H1 (cell line): ENCODE measurements at regions not wholly inside any gene's neighbourhood (a gene's known extent, or its start where the extent isn't known, plus 50 kb on each side); places are given as distances from the start of the nearest gene placed in this dataset.

Experiments used
- CTCF ChIA-PET: fragments of 300-600 bp; sonication (Branson Sonifier 250); formaldehyde crosslinking; loops from one replicate; lab custom pipeline; 2021; ENCODE audit not compliant: partially characterized antibody; lab: Charles Lee
- POLR2A ChIA-PET: fragments of 300-600 bp; sonication (Branson Sonifier 250); formaldehyde crosslinking; loops from one replicate; lab custom pipeline; 2021; ENCODE audit warnings: inconsistent platforms; ENCODE audit not compliant: partially characterized antibody; lab: Charles Lee
- DNase-seq, 2 experiments: peaks; one replicate each; pipeline versions ENCODE4 v3.0.0 to v3.0.0-alpha.2; 2010 to 2022; ENCODE audit warnings: low spot score in 2 of 2, low read depth in 1 of 2, mixed read lengths in 1 of 2
- FAIRE-seq: peaks from 2 replicates; lab custom pipeline; 2011; peaks lifted over from hg19 to GRCh38; lab: Jason Lieb, UNC
- H2AFZ ChIP-seq: 2 replicates; pipeline ENCODE4 v1.8.1; 2012; ENCODE audit warnings: low read length, inconsistent platforms
- H2AK5ac ChIP-seq: 2 replicates; pipeline ENCODE4 v1.6.1; 2013; ENCODE audit warnings: low read depth, low read length
- H2BK120ac ChIP-seq: replicated peaks from 2 replicates; pipeline ENCODE3; 2013; ENCODE audit warnings: low read depth, low read length, inconsistent platforms
- H2BK12ac ChIP-seq: 2 replicates; pipeline ENCODE4 v1.6.1; 2013; ENCODE audit warnings: low read depth, low read length
- H2BK15ac ChIP-seq: 2 replicates; pipeline ENCODE4 v1.6.1; 2013; ENCODE audit warnings: low read length
- H2BK20ac ChIP-seq: 2 replicates; pipeline ENCODE4 v1.6.1; 2013; ENCODE audit warnings: low read length
- H2BK5ac ChIP-seq: 2 replicates; pipeline ENCODE4 v1.6.1; 2013; ENCODE audit warnings: low read depth, low read length
- H3K14ac ChIP-seq: 2 replicates; pipeline ENCODE4 v1.6.1; 2013; ENCODE audit warnings: inconsistent platforms; ENCODE audit not compliant: insufficient read length
- H3K18ac ChIP-seq: 2 replicates; pipeline ENCODE4 v1.6.1; 2013; ENCODE audit warnings: low read length; ENCODE audit errors: extremely low read depth
- H3K23ac ChIP-seq: 2 replicates; pipeline ENCODE4 v1.6.1; 2013; ENCODE audit warnings: inconsistent platforms; ENCODE audit not compliant: insufficient read length
- H3K23me2 ChIP-seq: 2 replicates; pipeline ENCODE4 v1.6.1; 2013; ENCODE audit warnings: low read depth, low read length
- H3K27ac ChIP-seq: 2 replicates; pipeline ENCODE4 v1.6.1; 2011; ENCODE audit warnings: low read depth, low read length, inconsistent platforms
- H3K27me3 ChIP-seq, 4 experiments: replicated peaks in 1 of 4; 1 replicate in 1 of 4; 2 replicates in 3 of 4; pipeline versions ENCODE4 v1.6.1 to v1.8.1; 2011 to 2013; ENCODE audit warnings: low read length in 3 of 4, mild to moderate bottlenecking in 3 of 4, inconsistent platforms in 2 of 4, mixed read lengths in 2 of 4, moderate library complexity in 1 of 4; ENCODE audit not compliant: control insufficient read depth in 3 of 4, insufficient read depth in 3 of 4; ENCODE audit errors: extremely low read depth in 1 of 4
- H3K36me3 ChIP-seq, 4 experiments: 2 replicates each; pipeline versions ENCODE4 v1.6.1 to v1.8.1; 2011 to 2013; ENCODE audit warnings: mild to moderate bottlenecking in 4 of 4, low read length in 3 of 4, moderate library complexity in 2 of 4, control low read depth in 1 of 4, inconsistent platforms in 1 of 4; ENCODE audit not compliant: insufficient read depth in 4 of 4, control insufficient read depth in 2 of 4
- H3K4ac ChIP-seq: replicated peaks from 2 replicates; pipeline ENCODE3; 2013; ENCODE audit warnings: low read length, low read depth, mixed read lengths, inconsistent platforms; ENCODE audit not compliant: insufficient read length
- H3K4me1 ChIP-seq, 4 experiments: replicated peaks in 1 of 4; 1 replicate in 1 of 4; 2 replicates in 3 of 4; pipeline versions ENCODE4 v1.6.1 to v1.8.1; 2011 to 2013; ENCODE audit warnings: low read length in 3 of 4, inconsistent platforms in 2 of 4, mixed read lengths in 1 of 4; ENCODE audit not compliant: insufficient read depth in 4 of 4, control insufficient read depth in 3 of 4
- H3K4me2 ChIP-seq, 2 experiments: 2 replicates each; pipeline versions ENCODE4 v1.6.1 to v1.8.1; 2011 to 2013; ENCODE audit warnings: low read depth in 2 of 2, low read length in 2 of 2, control low read depth in 1 of 2, inconsistent platforms in 1 of 2, mild to moderate bottlenecking in 1 of 2; ENCODE audit not compliant: insufficient read depth in 1 of 2
- H3K4me3 ChIP-seq, 4 experiments: fragments of 200-600, 300-600 bp in 1 of 4; sonication (generic), shearing (Covaris generic), sonication (Bioruptor Twin) in 1 of 4; 2 replicates each; pipeline versions ENCODE4 v1.5.1 to v1.8.1; 2011 to 2016; ENCODE audit warnings: low read length in 4 of 4, low read depth in 3 of 4, control low read depth in 2 of 4, inconsistent platforms in 2 of 4, mild to moderate bottlenecking in 2 of 4, mixed read lengths in 1 of 4, moderate library complexity in 1 of 4; ENCODE audit not compliant: insufficient read depth in 2 of 4; ENCODE audit errors: extremely low read depth in 1 of 4
- H3K56ac ChIP-seq: replicated peaks from 2 replicates; pipeline ENCODE3; 2013; ENCODE audit warnings: low read depth, mild to moderate bottlenecking, mixed read lengths, low read length, inconsistent platforms; ENCODE audit not compliant: insufficient read length
- H3K79me1 ChIP-seq: 2 replicates; pipeline ENCODE4 v1.6.1; 2013; ENCODE audit warnings: low read depth, low read length, control low read depth
- H3K79me2 ChIP-seq, 2 experiments: 2 replicates each; pipeline versions ENCODE4 v1.6.1 to v1.8.1; 2012 to 2013; ENCODE audit warnings: low read length in 2 of 2, mild to moderate bottlenecking in 2 of 2, inconsistent platforms in 1 of 2; ENCODE audit not compliant: insufficient read depth in 2 of 2, control insufficient read depth in 1 of 2
- H3K9ac ChIP-seq, 4 experiments: replicated peaks in 1 of 4; 1 replicate in 1 of 4; 2 replicates in 3 of 4; pipeline versions ENCODE4 v1.6.1 to v1.8.1; 2011 to 2013; ENCODE audit warnings: low read depth in 3 of 4, low read length in 3 of 4, control low read depth in 2 of 4, mild to moderate bottlenecking in 2 of 4, moderate library complexity in 2 of 4, inconsistent platforms in 1 of 4; ENCODE audit errors: extremely low read depth in 1 of 4
- H3K9me3 ChIP-seq, 2 experiments: 2 replicates each; pipeline versions ENCODE4 v1.6.1 to v1.8.1; 2012 to 2013; ENCODE audit warnings: mild to moderate bottlenecking in 2 of 2, moderate library complexity in 2 of 2, control low read depth in 1 of 2, inconsistent platforms in 1 of 2, low read depth in 1 of 2, low read length in 1 of 2, mixed read lengths in 1 of 2; ENCODE audit not compliant: insufficient read depth in 2 of 2
- H4K20me1 ChIP-seq, 2 experiments: replicated peaks in 1 of 2; 2 replicates each; pipeline versions ENCODE3 to v1.8.1; 2011 to 2013; ENCODE audit warnings: inconsistent platforms in 2 of 2, low read length in 2 of 2, mild to moderate bottlenecking in 1 of 2; ENCODE audit not compliant: insufficient read depth in 2 of 2, control insufficient read depth in 1 of 2
- H4K5ac ChIP-seq: 2 replicates; pipeline ENCODE4 v1.6.1; 2013; ENCODE audit warnings: low read length, low read depth, mixed read lengths, inconsistent platforms; ENCODE audit not compliant: insufficient read length
- H4K8ac ChIP-seq: 2 replicates; pipeline ENCODE4 v1.8.0; 2013; ENCODE audit warnings: mild to moderate bottlenecking, moderate library complexity, low read length, inconsistent platforms; ENCODE audit not compliant: insufficient read depth; ENCODE audit errors: extremely low read depth
- H4K91ac ChIP-seq: replicated peaks from 2 replicates; pipeline ENCODE3; 2013; ENCODE audit warnings: low read length, mixed read lengths, inconsistent platforms; ENCODE audit not compliant: insufficient read length
- CBX8 ChIP-seq: fragments of 300-800, 300-1000 bp; sonication (generic); IDR thresholded peaks from 2 replicates; pipeline ENCODE4 v1.7.1; 2016; ENCODE audit warnings: low read depth, low read length, borderline replicate concordance
- CTBP2 ChIP-seq: IDR thresholded peaks from 2 replicates; pipeline ENCODE4 v1.7.0; 2011; ENCODE audit warnings: borderline replicate concordance, mild to moderate bottlenecking, moderate library complexity, mixed read lengths, low read length; ENCODE audit not compliant: insufficient read depth, insufficient read length
- EGR1 ChIP-seq: IDR thresholded peaks from 2 replicates; pipeline ENCODE4 v1.6.1; 2011; ENCODE audit warnings: low read depth, low read length, borderline replicate concordance
- JUN ChIP-seq: IDR thresholded peaks from 2 replicates; pipeline ENCODE4 v1.6.1; 2011; ENCODE audit warnings: low read depth, mild to moderate bottlenecking, improper control_type of control experiment, low read length
- NANOG ChIP-seq: IDR thresholded peaks from 2 replicates; pipeline ENCODE4 v1.6.1; 2011; ENCODE audit warnings: low read length, low read depth, mild to moderate bottlenecking, inconsistent platforms; ENCODE audit not compliant: insufficient read depth, poor library complexity, severe bottlenecking
- RXRA ChIP-seq: IDR thresholded peaks from 2 replicates; pipeline ENCODE4 v1.6.1; 2011; ENCODE audit warnings: low read depth, mild to moderate bottlenecking, low read length, moderate library complexity; ENCODE audit not compliant: insufficient read depth
- SP2 ChIP-seq: IDR thresholded peaks from 2 replicates; pipeline ENCODE4 v1.6.1; 2012; ENCODE audit warnings: mild to moderate bottlenecking, low read length, inconsistent platforms
- WGBS, 2 experiments: shearing (Covaris generic) in 1 of 2; methylation state at CpG; one replicate each; pipeline versions ENCODE4 v1.1.6 to v1.1.7; 2013 to 2015; ENCODE audit warnings: low lambda C conversion rate in 2 of 2, mixed read lengths in 2 of 2, inconsistent platforms in 1 of 2, low coverage in 1 of 2, missing lambda C conversion rate in 1 of 2; ENCODE audit not compliant: insufficient replicate concordance in 2 of 2, insufficient coverage in 1 of 2, insufficient read length in 1 of 2; ENCODE audit errors: extremely low coverage in 1 of 2, missing lambda C conversion rate in 1 of 2; 5-methylcytosine and 5-hydroxymethylcytosine counted together
- TF ChIP-seq, protein P1 (sequence below): IDR thresholded peaks from 2 replicates; pipeline ENCODE4 v1.6.1; 2012; ENCODE audit warnings: inconsistent platforms
- TF ChIP-seq, protein P2 (sequence below): IDR thresholded peaks from 2 replicates; pipeline ENCODE4 v1.6.1; 2011; ENCODE audit warnings: low read depth, mild to moderate bottlenecking, low read length; ENCODE audit not compliant: insufficient read depth

DNA sequence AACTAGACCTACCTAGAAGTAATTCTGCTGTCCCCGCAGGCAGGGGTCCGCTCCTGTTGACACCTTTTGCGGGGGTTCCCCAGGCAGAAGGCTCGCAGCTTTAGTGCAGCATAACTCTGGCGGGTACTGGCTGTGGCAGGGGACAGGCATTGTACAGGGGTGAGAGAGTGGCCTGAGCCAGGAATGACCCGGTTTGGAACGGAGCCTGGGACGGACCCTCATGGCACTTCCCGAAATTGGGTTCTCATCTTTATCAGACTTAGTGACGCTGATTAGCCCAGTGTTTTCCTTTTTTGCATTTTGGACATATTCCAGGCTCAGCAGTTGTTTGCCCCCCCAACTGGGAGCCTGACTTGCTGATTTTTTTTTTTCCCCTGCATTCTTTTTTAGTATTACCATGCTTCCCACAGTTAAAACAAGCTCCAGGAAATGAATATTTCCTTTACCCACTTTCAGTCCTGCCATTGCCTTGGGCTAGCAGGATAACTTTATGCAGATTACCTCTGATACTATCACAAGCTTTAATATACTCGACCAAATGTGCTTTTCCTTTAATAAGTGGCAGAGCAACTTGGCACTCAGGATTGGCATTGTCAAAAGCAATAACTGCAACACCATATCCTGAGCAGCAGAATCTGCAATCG lies 55.8 kb upstream of the WDR1 start:
- H3K79me2 ChIP-seq: no peaks in the 10 kb centered on the region
- no peak overlapping the region for H3K14ac ChIP-seq
- H3K23me2 ChIP-seq: no peaks in the 10 kb centered on the region
- no peak overlapping the region for H4K8ac ChIP-seq
- 77% methylated on average over 12 of the region's 12 CpGs; no CpG with 5 or more reads in 1 of the 2 experiments for WGBS, 2 experiments
- no peak overlapping the region for H2AFZ ChIP-seq
- no peak overlapping the region for H3K18ac ChIP-seq
- no peak overlapping the region for H2BK12ac ChIP-seq
- H3K9me3 ChIP-seq: no peaks in the 10 kb centered on the region; a peak in 1 of 4 replicates
- no peak overlapping the region for H3K56ac ChIP-seq
- no peak overlapping the region for H4K5ac ChIP-seq
- H3K4me2 ChIP-seq: no peak overlapping the region
- no peak overlapping the region for H3K9ac ChIP-seq
- no peak overlapping the region for H3K4ac ChIP-seq
- H3K23ac ChIP-seq: no peak overlapping the region
- no peaks in the 10 kb centered on the region for H3K36me3 ChIP-seq
- H3K27ac ChIP-seq: no peak overlapping the region
- no peak overlapping the region for H4K91ac ChIP-seq
- H3K4me1 ChIP-seq: no peaks in the 10 kb centered on the region; a peak in 2 of 7 replicates
- ChIA-PET CTCF (interaction anchor here (0.7 to 11.6 kb wide), 18 partner anchors 8 to 365 kb away, joined by 3 to 69 read pairs (median 6); no protein-coding TSS in a partner anchor), POLR2A (no interaction called here)
- H2BK20ac ChIP-seq: no peak overlapping the region
- H3K79me1 ChIP-seq: no peaks in the 10 kb centered on the region
- no peak for FAIRE-seq
- no peak overlapping the region for H3K4me3 ChIP-seq
- H2BK120ac ChIP-seq: no peak overlapping the region
- no peak overlapping the region for H2BK5ac ChIP-seq
- no peaks in the 10 kb centered on the region for H3K27me3 ChIP-seq
- H2AK5ac ChIP-seq: no peak overlapping the region
- no peak overlapping the region for H2BK15ac ChIP-seq
- no peak for DNase-seq
- H4K20me1 ChIP-seq: no peaks in the 10 kb centered on the region
- no peak for TF ChIP-seq CBX8
- TF ChIP-seq SP2: no peak
- no peak for TF ChIP-seq RXRA
- TF ChIP-seq JUN: no peak
- TF ChIP-seq, protein P1, sequence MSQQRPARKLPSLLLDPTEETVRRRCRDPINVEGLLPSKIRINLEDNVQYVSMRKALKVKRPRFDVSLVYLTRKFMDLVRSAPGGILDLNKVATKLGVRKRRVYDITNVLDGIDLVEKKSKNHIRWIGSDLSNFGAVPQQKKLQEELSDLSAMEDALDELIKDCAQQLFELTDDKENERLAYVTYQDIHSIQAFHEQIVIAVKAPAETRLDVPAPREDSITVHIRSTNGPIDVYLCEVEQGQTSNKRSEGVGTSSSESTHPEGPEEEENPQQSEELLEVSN: no peak
- TF ChIP-seq NANOG: no peak
- TF ChIP-seq CTBP2: no peak
- TF ChIP-seq EGR1: no peak
- TF ChIP-seq, protein P2, sequence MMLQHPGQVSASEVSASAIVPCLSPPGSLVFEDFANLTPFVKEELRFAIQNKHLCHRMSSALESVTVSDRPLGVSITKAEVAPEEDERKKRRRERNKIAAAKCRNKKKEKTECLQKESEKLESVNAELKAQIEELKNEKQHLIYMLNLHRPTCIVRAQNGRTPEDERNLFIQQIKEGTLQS: no peak
- TF ChIP-seq, all 59 proteins: peak for 0
